OCI-M1 (cell line): ENCODE measurements at regions not wholly inside any gene's neighbourhood (a gene's known extent, or its start where the extent isn't known, plus 50 kb on each side); places are given as distances from the start of the nearest gene placed in this dataset.

ENCODE experiments used
- DNase-seq: peaks from one replicate; lab custom pipeline; 2025; lab: John Stamatoyannopoulos, UW

DNA sequence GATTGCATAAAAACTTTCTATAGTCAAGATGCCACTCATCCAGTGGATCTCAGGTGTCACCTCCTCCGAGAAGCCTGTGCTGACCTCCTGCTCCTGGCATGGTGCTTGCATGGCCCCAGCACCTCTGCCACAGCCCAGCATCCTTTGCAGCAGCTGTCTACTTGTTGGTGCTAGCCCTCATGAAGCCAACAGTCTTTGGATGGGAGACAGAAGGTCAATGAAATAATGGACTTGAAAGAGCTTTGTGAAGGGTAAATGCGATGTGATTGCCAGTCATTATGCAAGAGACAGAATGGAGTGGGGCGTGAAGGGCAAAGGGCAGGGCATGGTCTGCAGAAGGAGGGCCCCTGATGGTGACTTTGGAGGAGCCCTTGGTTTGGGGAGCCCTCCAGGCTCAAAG is 63.0 kb upstream of the CLMN start:
- no peak for DNase-seq

DNA sequence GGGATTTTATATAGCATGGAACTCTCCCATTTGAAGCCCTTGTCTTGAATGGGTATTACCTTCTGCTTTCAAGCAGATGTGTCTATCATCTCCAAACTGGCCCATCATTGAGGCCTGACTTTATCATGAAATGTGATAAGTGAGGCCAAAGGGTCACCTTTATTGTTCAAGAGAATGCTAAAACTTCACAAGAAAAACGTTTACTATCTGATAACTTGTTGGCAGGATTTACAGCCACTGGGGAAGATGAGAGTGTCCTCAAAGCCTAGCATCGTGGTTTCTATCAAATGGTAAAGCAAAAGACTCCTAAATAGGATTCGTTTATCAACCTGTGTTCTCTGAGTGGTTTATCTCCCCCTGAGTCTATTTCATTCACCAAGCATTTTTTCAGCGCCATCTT is 62.0 kb upstream of the CLMN start:
- DNase-seq, result no peak

DNA sequence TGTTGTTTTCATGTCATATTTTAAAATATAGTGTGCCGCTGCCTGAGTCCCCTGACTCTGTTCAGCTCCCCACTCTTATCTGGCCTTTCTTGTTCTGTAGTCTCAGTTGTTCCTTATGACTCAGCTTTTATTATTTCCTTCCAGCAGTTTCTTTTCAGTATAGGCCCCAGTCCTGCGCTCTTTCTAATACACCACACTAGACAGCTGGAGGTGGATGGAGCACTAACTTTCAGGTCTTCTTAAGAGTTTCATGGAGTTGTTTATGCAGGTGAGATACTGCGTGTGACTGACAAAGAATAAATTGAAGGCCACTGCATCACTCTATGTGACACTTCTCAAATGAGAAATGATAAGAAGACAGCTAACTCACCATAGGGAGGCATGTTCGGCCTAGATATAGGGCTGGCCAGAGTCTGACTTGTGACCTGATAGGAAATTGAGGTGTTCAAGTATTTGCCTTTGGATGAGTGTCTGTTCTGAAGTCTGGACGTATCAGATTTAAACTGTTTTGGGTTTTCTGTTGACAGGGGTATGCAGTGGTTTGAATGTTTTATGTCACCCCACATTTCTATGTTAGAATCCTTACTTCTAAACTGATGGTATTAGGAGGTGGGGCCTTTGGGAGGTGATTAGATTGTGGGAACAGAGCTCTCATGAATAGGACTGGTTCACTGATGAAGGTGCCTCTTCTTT is 60.8 kb upstream of the CLMN start:
- DNase-seq, result peak; percentile 57

DNA sequence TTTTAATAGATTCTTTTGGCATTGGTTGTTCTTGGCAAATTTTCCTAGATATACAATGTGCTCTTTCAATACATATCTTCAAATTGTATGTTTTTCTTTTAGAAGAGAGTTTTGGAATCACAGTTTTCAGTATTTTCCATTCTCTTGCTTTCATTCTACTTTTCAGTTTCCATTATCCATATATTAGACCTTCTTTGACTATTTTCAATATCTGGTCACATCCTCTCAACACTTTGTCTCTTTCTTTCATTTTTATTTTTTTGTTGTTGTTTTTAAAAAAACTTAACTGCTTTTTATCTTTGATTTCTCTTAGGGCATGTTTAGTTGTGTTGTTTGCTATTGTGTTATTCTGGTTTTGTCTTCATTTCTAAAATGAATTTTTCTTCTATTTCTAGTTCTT is 59.9 kb upstream of the CLMN start:
- DNase-seq, result peak; percentile 3

DNA sequence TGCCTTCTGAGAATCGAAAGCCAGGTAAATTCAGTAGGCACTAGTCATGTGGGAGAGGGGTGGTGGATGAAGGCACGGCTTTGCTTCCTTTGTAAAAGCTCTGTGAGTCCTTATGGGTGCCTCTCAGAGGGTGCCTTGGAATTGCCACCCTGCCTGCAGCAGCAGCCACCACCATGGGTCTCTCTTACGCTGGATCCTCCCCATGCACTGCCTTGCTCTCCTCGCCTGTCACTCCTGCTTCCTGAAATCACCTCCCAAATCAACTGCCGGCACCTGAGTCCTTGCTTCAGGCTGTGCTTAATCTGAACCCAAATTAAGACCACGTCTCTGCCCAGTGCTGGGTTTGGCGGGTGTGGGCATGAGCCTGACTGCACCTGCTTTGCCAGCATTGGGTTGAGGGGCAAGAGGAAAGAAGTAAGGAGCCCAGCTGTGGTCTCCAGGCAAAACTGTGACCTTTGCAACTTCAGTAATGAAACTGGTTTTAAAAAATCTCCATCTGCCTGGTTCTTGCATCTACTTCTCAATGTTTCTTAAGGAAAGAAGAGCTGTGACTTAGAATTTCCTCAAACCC is 55.9 kb upstream of the CLMN start:
- DNase-seq, result no peak

DNA sequence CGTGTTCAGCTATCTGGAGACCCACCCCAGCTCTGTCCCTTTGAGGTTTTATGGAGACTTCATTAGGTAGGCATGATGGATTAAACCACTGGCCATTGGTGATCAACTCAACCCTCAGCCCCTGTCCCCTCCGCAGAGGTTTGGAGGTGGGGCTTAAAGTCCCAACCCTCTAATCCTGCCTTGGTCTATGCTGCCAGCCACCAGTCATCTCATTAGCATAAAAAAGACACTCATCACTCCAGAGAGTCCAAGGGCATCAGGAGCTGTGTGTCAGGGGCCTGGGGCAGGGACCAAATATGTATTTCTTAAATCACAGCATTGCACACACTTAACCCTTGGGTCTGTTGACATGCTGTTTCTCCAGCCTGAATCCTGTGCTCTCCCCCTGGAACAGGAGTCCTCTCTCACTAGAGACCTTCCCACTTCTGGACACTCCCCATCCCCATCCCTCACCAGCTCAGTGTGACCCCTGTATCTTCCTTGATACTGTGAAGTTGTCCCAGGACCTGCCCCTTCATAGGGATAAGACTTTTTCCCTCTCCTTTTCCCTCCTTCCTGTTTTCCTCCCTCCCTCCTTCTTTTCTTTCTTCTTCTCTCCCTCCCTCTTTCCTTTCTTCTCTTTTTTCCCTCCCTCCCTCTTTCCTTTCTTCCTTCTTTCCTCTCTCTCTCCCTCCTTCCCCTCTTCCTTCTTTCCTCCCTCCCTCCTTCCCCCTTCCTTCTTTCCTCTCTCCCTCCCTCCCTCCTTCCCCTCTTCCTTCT is 54.7 kb upstream of the CLMN start:
- no peak for DNase-seq

DNA sequence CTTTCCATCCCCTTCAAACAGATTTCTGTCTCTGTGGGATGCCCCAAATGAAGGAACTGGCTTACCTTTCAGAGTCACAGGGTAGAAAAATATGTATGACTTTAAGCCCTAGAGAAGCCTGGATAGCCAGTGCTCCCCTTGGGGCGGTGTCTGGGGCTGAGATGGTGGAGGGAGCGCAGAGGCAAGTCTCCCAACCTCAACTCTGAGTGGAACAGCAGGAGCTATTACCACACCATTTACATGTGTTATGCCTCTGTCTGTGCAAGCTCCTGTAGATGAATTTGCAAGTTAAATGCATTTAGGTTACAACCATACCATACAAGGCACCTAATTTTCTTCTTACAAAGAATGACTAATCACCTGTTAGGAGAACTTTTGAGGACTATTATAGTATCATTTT is 50.4 kb upstream of the CLMN start:
- no peak for DNase-seq
